PFSK-1 (cell line): ENCODE measurements at regions not wholly inside any gene's neighbourhood (a gene's known extent, or its start where the extent isn't known, plus 50 kb on each side); places are given as distances from the start of the nearest gene placed in this dataset.

ENCODE experiments used
- FOXP2 ChIP-seq: optimal IDR thresholded peaks from 2 replicates; pipeline ENCODE3; 2011; ENCODE audit warnings: borderline replicate concordance, control low read depth, inconsistent platforms; ENCODE audit not compliant: insufficient read depth; ENCODE audit errors: extremely low read length, extremely low read depth
- POLR2AphosphoS5 ChIP-seq: IDR thresholded peaks from 2 replicates; pipeline ENCODE4 v1.6.1; 2012; ENCODE audit warnings: low read depth, mild to moderate bottlenecking, control low read depth, low read length, moderate library complexity
- TAF1 ChIP-seq: IDR thresholded peaks from 2 replicates; pipeline ENCODE4 v1.6.1; 2012; ENCODE audit warnings: low read length, control low read depth, borderline replicate concordance; ENCODE audit not compliant: insufficient read depth

DNA sequence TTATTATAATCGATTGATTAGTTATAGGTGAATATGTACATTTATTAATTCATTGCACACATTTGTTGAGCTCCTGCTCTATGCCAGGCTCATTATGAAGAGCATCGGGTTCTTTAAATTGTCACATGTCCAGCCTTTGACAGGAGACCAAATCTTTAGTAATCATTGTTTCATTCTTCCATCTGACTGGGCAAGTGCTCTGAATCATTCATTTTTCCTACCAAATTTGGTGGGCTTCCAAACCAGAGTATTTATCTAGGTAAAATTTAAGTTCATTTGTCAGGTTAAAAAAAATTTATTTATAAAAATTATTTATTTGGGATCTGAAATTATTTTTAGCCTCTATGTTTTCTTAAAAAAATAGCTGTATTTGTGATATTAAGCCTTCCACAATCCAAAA lies 404.9 kb upstream of the MMS22L start:
- no peak for TF ChIP-seq FOXP2
- TF ChIP-seq POLR2AphosphoS5: no peak
- no peak for TF ChIP-seq TAF1
